ENCODE measurements at regions not wholly inside any gene's neighbourhood (a gene's known extent, or its start where the extent isn't known, plus 50 kb on each side); places are given as distances from the start of the nearest gene placed in this dataset.

DNA sequence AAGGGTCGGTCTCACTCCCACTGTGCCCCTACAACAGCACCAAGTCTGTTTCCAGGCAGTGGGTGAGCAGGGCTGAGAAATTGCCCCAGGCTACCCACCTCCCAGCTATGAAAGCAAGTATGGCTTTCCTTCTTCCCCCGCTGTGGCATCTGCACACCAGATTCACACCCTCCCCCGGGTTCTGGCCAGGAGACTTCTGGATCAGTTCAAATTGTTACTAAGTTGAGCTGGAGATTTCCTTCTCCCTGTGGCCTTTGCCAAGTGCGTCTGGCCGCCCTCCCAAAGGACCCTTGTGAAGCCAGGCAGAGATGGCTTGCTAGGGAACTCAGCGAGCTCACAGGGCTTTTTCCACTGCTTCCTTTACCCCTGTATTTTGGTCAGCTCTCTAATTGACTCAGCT is 555.4 kb downstream of the SH2D4B start:
- DNase-seq (ENCODE audit: low read depth in 3 of 3, low spot score in 2 of 3): no peak

DNA sequence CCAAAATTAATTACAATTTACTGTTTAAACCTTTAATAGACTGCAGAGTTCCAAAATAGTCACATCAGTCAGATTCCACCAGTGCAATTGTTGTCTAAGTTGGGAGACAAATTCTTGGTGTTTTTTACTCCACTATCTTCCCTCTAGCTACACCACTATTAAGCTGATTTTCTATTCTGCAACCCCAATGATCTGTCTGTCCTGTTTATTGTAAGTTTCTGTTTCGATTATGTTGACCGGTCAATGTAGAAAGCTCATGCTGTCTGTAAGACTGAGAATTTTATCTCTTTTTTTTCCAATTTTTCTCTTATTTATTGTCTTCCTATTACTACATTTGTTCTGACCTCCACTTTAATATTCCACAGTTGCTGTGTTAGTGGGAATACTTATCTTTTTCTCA is 557.5 kb downstream of the SH2D4B start:
- no peak for DNase-seq (ENCODE audit: low read depth in 3 of 3, low spot score in 2 of 3)

DNA sequence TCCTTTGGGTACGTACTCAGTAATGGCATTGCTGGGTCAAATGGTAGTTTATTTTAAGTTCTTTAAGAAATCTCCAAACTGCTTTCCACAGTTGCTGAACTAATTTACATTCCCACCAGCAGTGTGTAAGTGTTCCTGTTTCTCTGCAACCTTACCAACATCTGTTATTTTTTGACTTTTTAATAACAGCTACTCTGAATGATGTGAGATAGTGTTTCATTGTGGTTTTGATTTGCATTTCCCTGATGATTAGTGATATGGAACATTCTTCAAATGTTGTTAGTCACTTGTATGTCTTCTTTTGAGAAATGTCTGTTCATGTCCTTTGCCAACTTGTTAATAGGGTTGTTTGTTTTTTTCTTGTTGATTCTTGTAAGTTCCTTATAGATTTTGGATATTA is 558.9 kb downstream of the SH2D4B start:
- DNase-seq (ENCODE audit: low read depth in 3 of 3, low spot score in 2 of 3): no peak

DNA sequence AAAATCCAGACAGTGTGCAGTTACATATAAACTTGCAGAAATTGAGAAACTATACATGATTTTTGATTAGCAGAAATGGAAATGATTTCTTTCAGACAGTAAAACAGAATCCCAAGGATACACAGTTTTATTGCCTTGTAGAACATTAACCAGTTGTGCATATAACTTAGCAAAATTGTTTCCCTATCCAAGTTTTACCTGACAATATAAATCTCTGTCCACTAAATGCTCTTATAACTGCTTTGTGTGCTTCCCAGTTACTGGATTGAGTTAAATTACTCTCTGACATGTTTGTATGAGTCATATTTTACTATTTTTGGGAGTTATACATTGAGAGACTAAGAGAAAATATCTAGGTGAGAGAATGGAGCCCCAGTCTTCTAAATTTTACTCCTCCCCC is 563.4 kb downstream of the SH2D4B start:
- DNase-seq (ENCODE audit: low read depth in 3 of 3, low spot score in 2 of 3): no peak

DNA sequence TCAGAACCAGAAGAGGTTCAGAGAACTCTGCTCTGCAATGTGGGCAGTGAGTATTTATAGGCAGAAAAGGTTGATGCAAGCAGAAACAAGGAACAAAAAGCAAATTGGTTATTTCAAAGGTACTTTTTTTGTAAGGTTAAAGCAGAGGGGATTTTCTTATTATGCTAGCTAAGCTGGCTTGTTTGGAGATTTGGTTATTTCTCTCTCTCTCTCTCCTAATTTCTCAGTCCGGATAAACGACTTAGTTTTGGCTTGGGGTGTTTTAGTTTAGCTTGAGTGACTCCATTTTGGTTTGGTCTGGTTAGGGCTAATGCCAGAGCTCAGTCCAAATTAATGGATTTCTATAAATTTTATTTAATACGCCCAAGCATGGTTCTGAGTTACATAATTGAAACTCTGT is 566.8 kb downstream of the SH2D4B start:
- no peak for DNase-seq (ENCODE audit: low read depth in 3 of 3, low spot score in 2 of 3)

DNA sequence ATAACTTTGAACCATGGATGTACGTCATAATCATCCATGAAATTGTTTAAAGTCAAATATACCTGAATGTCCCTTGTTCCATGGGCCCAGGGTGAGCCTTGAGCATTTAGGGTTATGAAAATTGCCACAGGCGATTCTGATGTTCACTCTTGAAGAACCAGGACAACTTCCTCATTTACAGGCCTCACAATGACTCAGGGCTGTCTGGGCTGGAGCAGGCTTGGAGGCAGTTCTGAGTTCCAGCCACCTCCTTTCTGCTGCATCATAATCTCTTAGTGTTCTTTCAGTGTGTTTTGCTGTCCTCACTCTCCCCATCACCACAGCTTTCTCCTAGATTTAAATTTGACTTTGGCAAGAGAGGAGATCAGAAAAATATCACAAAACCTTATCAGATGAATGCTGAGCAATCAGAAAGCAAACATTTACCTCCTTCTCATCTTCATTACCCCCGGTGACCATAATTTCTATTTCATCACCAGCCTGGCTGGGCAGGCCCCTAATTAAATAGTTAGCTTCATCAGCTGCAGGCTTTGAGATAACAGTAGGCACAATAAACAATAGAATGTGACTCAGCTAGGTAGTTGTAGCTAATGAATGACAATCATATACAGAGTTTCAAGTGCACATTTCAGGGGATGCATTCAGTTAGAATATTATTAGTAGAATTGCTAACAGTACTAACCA is 571.0 kb downstream of the SH2D4B start:
- no peak for DNase-seq (ENCODE audit: low read depth in 3 of 3, low spot score in 2 of 3)

DNA sequence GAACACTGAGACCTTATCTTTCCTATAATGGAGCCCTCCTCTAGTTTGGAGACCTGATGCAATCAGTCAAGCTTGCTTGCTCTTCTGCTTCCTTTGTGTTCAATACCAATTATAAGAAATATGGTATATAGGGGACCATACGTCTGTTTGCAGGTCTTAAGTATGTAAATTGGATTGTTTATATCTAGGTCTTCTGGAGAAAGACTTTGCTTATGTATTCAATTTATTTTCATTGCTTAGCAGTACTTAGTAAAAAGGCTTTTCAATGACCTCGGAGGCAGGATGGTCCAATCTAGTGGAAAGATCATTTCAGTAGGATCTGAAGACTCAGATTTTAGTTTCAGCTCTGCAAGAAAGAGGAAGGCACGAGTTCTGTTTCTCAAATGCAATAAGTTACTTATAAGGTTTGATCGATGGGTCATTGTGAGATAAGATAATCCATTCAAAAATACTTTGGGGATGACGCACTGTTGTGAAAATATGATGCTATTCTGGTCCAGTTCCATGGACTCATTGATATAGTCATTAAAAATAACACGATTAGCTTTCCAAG is 571.6 kb downstream of the SH2D4B start:
- no peak for DNase-seq (ENCODE audit: low read depth in 3 of 3, low spot score in 2 of 3)

DNA sequence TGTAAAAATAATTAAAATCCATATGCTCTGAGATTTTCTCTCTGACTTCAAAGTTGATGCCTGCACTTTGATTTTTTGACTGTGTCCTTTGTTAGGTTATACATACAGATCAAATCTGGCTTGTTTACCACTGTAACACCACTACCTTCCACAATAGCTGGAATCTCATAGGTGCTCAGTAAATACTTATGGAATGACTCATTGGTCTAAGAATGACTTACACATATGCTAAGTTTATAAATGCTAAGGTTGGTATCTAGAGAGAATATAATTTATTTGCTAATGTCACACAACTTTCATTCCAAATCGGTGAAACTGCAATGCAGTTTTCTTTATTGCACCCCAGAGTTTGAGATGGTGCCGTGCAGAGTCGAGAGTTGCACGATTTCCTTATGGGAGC is 578.5 kb downstream of the SH2D4B start:
- DNase-seq (ENCODE audit: low read depth in 3 of 3, low spot score in 2 of 3): no peak

DNA sequence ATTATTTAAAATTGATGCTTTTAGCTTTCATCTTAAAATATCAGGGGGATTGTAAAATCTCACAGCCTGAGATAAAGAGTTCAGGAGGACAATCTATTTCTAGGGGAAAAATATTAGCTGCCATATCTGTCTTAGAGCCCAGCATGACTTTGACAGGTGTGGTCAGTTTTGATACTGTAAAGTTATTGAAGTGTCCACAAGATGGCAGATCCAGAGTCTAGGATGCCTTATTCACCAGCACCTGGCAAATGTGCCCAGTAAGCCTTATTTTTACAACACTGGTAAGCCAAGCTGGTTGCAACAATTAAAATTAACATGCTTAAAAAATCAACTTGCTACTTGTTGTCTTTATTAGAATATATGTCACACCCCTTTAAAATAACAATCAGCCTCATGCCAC is 579.3 kb downstream of the SH2D4B start:
- DNase-seq (ENCODE audit: low read depth in 3 of 3, low spot score in 2 of 3): no peak

DNA sequence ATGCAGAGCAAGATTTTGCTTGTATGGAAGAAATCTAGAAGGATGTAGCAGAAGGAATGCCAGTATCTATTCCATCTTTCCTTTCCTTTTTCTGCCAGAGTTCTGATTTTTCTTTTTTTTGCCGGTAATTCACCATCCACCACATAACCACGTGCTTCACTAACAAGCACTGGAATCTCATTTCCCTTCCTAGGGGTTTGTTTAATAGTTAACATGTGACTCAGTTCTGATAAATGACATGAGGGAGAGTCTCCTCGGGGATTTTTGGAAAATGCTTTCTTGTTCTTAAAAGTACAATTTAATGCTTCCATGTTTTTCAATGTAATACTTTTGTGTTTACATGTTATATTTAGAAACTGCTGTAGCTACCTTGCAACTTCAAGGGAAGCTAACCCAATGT is 590.2 kb downstream of the SH2D4B start:
- DNase-seq (ENCODE audit: low read depth in 3 of 3, low spot score in 2 of 3): no peak

DNA sequence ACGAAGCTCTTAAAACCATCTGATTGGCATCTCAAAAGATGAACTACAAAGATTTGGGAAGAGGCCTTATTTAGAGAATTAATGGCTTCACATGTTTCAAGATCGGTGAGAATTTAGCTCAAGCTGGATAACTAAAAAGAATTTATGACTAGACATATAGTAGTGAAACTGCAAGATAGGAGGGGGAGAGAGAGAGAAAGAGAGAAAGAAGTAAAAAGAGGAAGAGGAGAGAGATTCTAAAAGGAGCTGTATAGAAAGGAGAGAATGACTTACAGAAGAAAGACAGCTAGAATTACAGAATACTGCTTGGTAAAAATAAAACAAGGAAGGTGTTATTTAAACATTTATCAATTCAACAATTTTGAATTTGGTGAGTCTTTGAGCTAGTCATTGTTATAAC is 592.3 kb downstream of the SH2D4B start:
- no peak for DNase-seq (ENCODE audit: low read depth in 3 of 3, low spot score in 2 of 3)

DNA sequence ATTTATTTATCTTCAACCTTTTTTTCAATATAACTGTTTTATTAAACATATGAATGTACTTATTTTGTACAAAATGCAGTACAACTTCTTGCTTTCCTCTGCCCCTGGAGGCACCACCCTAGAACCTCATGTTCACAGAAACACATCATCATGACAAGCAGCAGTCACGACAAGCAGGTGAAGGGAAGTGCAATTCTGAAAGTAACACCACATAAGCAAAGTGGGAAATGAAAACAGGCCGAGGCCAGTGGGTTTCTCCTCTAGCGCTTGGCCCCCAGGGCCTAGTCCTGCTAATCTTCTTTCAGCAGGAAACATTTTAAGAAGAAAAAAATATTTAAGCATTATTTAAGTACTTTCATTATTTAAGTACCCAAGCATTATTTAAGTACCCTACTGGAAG is 598.1 kb downstream of the SH2D4B start:
- DNase-seq (ENCODE audit: low read depth in 3 of 3, low spot score in 2 of 3): no peak

DNA sequence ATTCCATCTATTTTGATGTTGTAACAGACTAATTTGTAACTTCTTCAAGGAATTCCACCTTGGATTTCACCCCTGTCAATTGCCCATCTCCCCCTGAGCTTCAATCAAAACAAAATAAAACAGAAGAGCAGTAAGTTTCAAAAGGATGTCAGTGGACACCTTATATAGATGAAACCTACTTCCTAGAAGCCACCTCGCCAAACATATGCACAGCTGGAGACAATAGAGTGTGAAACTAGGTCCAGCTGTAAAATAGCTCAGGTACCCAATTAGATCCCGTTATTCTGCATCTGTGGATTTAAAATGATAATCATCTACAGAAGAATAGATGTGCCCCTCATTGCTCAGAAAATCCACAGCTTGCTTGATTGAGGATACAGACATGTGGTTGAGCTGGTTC is 598.6 kb downstream of the SH2D4B start:
- DNase-seq (ENCODE audit: low read depth in 3 of 3, low spot score in 2 of 3): no peak

DNA sequence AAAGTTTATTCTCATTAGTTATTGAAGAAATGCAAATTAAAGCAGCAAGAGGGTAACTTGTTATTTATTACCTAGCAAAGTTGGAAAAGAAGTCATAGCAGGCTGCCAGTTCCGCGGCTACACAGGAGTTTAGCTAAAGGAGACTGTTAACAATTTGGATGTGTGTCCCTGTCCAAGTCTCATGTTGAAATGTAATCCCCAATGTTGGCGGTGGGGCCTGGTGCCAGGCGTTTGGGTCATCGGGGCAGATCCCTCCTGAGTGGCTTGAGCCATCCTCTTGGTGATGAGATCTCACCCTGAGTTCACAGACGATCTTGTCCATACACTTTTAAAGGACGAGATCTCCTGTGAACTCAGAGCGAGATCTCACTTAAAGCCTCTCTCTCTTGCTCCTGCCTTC is 608.3 kb downstream of the SH2D4B start:
- DNase-seq (ENCODE audit: low read depth in 3 of 3, low spot score in 2 of 3): no peak

DNA sequence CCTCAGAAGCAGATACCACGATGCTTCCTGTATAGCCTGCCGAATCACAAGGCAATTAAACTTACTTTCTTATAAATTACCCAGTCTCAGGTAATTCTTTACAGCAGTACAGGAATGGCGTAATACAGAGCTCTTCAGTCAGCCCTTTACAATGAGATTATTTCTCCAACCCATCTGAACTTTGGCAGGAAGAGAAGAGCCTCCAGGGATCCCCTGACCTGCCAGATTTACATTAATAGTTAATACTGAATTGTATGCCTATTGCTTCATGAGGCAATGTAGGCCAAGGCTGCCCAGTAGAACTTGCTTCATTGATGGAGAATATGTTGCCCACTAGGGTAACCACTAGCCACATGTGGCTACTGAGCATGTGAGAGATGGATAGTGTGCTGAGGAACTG is 608.7 kb downstream of the SH2D4B start:
- DNase-seq (ENCODE audit: low read depth in 3 of 3, low spot score in 2 of 3): no peak

DNA sequence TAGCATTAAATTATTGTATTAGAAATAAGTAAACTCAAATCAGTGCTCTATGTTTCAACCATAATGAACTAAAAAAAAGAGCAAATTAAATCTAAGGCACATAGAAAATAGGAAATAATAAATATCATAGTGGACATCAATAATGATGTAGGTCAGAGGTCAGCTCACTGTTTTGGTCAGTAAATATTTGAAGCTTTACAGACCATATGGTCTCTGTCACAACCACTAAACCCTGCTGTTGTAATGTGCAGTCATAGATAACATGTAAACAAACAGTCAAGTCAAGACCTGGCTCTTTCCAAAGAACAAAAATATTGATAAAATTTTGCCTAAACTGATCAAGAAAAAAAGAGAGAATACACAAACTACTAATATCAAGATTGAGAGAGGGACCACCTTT is 615.0 kb downstream of the SH2D4B start:
- no peak for DNase-seq (ENCODE audit: low read depth in 3 of 3, low spot score in 2 of 3)

DNA sequence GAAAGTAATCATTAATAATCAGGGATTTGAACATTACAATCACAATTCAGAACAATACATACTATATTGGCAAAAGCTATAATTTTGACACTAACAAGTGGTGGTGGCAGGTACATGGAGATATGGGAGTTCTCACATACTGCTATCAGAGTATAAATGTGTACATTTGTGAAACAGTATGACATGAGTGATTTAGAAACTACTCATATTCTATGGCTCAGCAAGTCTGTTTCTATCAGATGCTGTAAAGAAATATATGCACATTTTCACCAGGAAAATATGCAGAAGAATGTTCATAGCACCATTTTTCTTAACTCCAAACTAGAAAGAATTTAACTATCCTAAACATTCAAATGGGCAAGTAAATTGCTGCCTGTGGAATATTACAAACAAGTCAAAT is 620.0 kb downstream of the SH2D4B start:
- no peak for DNase-seq (ENCODE audit: low read depth in 3 of 3, low spot score in 2 of 3)

DNA sequence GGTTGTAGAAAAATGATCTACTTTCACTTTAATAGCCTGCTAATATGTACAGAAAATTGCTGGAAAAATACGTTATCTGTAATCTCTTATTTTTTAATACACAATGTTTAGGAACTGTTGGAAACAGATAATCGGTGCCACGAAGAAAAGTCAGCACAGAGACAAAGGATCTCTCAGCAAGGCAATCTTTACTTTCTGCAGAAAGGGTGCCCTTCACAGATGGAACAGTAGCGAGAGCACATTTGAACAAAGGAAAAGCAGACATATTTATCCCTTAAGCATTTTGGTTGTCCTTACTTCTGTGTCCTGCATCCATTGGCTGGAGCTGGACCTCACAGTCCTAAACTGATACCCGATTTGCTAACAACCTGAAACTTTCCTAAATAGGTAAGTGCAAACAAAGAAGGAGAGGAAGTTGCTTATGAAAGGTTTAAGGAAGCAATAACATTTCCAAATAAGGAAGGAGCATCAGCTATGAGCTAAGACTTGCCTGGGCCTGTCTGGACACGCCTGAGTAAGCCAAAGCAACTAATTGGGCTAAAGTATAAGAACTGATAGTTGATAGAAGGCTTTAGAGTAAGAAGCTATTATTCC is 640.0 kb downstream of the SH2D4B start:
- DNase-seq (ENCODE audit: low read depth in 3 of 3, low spot score in 2 of 3): no peak

DNA sequence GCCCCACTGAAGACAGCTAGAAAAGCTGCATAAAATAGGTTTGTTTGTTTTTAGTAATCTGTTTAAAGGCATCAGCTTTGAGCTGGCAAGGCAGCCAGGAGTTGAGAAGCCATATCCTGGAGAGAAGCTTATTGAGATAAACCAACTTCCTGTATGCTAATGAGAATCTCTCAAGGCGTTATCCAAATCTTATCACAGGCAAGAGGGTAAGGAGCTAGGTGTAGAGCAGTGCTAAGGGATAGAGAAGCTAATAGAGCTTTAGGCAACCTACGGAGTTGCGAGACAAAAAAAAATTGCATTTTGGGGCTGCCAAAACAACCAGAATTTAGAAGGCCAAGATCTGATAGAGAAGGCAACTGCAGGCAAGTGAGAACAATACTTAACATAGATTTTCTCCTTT is 641.6 kb downstream of the SH2D4B start:
- no peak for DNase-seq (ENCODE audit: low read depth in 3 of 3, low spot score in 2 of 3)

DNA sequence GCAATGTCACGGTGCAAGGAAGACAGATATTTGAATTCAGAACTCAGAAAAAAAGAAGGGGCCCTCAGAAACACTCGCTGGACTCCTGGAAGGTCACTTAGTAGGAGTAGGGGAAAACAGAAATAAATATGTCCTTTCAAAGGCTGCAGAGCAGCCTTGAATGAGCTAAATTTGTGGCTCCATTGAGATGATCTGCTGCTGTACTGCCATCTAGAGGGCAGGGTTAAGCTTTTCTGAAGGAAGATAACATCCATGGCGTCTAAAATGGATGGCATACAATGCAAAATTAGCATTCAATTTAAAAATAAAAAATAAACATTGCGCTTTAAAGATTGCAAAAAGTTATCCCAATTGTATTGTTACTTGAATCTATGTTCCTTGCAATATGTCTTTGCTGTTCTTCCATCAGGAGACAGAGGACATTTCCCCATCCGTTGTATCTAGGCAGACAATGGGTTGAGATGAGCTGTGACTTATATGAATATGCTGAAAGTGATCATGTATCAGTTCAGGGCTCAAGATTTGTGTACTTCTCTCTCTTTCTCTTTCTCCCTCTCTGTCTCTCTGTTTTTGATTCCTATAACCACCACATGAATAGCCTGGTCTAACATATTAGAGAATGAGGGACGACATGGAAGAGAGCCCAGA is 642.2 kb downstream of the SH2D4B start:
- no peak for DNase-seq (ENCODE audit: low read depth in 3 of 3, low spot score in 2 of 3)

DNA sequence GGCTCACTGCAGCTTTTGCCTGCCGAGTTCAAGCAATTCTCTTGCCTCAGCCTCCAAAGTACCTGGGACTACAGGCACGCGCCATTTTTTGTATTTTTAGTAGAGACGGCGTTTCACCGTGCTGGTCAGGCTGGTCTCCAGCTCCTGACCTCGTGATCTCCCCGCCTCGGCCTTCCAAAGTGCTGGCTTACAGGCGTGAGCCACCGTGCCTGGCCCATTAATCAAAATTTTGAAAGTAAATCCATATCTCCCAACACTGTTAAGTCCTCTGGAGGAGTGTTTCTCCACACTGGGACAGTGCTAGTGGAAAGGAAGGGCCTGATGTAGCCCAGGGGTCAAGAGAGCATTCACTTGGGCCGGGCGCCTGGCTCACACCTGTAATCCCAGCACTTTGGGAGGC is 644.6 kb downstream of the SH2D4B start:
- DNase-seq (ENCODE audit: low read depth in 3 of 3, low spot score in 2 of 3): no peak

DNA sequence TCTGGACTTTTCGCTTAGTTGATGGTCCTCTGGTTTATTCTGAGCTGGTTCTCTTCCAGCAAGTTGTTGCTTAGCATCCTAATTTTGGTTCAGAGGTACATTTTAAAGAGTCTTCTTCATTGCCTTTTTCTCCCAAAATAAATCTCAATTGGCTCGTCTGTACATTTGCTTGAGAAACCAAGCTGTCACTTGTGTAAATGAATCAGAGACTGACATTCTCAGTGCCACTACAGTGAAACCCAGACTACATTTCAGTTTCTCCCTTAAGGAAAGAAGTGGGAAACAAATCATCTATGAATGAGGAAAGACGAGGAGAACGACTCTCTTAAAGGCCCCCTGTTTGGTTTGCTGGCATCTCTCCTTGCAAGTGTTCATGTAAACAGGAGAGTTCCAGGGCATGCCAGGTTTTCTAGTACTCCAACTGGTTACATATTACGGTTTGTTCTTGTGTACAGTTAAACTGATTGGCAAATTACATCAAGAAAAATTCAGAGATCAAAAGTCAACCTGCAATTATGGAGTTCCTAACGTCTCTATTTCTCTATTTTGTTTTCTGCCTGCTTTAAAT is 654.6 kb downstream of the SH2D4B start:
- no peak for DNase-seq (ENCODE audit: low read depth in 3 of 3, low spot score in 2 of 3)
